RWPE1 (cell line): ENCODE measurements at regions not wholly inside any gene's neighbourhood (a gene's known extent, or its start where the extent isn't known, plus 50 kb on each side); places are given as distances from the start of the nearest gene placed in this dataset.

Source experiments
- CTCF ChIA-PET: fragments of 350-600 bp; sonication (Branson Sonifier 250); formaldehyde crosslinking; extraction: SDS; loops from one replicate; lab custom pipeline; 2021; lab: Yijun Ruan, JAX
- POLR2A ChIA-PET: fragments of 400-600 bp; formaldehyde crosslinking; extraction: SDS; loops from one replicate; lab custom pipeline; 2020; ENCODE audit warnings: antibody characterized with exemption; ENCODE audit not compliant: low non-redundant PET; lab: Yijun Ruan, JAX
- DNase-seq: peaks from one replicate; pipeline ENCODE4 v3.0.0; 2012; ENCODE audit warnings: low spot score
- H3K27ac ChIP-seq: fragments of 450-650 bp; 2 replicates; pipeline ENCODE4 v1.5.1; 2017
- TF ChIP-seq, protein P1 (sequence below): fragments of 450-650 bp; conservative IDR thresholded peaks from 2 replicates; pipeline ENCODE4 v1.5.1; 2017; ENCODE audit warnings: low read depth, mild to moderate bottlenecking

DNA sequence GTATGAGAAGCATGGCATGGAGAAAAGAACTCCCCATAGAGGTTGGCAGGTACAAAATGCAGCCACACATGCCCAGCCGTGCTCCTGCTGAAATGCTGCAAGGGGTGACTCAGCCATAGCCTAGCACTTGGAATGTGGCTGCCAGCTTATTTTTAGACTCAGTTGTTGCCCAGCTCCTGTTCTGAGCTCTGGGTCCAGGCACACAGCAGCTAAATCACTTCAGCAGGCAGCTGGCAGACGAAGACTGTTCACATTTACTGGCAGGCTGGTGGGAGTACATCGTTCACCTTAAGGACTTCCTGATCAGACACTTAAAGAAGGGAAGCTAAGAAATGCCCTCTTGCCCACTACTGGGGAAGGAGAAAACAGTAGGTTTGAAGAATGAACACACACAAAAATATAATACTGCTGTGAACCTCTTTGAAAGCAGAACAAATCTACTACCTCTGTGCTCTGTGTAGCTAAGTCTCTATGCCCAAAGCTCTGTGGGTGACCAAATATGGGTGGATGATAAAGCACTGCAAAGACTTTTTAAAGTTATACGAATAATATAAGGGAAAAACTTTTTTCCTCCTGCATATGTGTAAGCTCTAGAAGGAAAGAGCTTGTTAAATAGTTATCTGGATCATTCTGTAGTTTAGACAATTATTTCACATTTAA is 146.1 kb downstream of the LNPK start:
- TF ChIP-seq, protein P1, sequence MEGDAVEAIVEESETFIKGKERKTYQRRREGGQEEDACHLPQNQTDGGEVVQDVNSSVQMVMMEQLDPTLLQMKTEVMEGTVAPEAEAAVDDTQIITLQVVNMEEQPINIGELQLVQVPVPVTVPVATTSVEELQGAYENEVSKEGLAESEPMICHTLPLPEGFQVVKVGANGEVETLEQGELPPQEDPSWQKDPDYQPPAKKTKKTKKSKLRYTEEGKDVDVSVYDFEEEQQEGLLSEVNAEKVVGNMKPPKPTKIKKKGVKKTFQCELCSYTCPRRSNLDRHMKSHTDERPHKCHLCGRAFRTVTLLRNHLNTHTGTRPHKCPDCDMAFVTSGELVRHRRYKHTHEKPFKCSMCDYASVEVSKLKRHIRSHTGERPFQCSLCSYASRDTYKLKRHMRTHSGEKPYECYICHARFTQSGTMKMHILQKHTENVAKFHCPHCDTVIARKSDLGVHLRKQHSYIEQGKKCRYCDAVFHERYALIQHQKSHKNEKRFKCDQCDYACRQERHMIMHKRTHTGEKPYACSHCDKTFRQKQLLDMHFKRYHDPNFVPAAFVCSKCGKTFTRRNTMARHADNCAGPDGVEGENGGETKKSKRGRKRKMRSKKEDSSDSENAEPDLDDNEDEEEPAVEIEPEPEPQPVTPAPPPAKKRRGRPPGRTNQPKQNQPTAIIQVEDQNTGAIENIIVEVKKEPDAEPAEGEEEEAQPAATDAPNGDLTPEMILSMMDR, result no peak
- H3K27ac ChIP-seq, result no peak overlapping the region
- DNase-seq, result peak; percentile 62
- ChIA-PET POLR2A (no interaction called here), CTCF (interaction anchor here (0.6 to 0.7 kb wide), 2 partner anchors 242 to 844 kb away, joined by 3 read pairs; no protein-coding TSS in a partner anchor)

DNA sequence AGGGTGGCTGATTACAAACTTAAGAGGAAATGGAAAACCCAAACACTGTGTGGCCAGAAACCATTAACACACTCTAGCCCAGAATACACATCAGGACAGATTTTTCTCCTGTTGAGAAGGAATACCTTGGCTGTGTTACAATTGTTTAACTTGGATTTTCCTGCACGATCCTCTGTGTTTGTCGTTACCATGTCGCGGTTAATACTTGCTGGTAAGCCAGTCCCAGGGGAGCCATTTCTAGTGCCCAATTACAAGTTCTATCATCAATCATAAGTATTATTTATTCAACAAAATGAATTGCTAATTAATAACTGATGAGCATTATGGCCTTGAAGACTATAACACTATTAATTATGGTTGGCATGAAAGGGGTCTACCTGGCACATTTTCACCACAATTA is 146.8 kb downstream of the LNPK start:
- CTCF ChIA-PET, result no interaction called here
- POLR2A ChIA-PET, result no interaction called here
- TF ChIP-seq, protein P1, result no peak

GRCh38 chr2:175854665-175855064 is 147.4 kb downstream of the LNPK start:
- TF ChIP-seq, protein P1, result no peak
- ChIA-PET CTCF (no interaction called here), POLR2A (no interaction called here)
- no peak for DNase-seq
- no peak overlapping the region for H3K27ac ChIP-seq

More for the DNA sequence above, 146.8 kb downstream of the LNPK start:
- DNase-seq, result no peak
- no peak overlapping the region for H3K27ac ChIP-seq

DNA sequence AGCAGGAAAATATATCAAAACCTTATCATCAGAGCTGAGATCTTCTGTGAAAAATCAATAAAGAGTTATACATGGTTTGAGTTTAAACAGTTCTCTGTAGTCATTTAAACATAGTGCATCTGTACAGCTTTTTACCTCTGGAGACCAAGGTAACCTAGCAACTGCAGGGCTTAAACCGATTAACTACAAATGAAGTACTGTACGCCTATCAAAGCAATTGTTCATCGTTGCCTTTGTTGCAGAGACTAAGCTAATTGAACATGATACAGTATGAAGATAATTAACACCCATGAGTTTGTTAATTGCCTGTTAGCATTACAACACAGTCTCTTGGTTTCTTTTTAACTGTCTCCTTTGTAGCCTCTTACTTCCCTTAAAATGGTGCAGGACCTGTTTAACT is 147.9 kb downstream of the LNPK start:
- no peak for DNase-seq
- ChIA-PET CTCF (interaction anchor here (0.6 kb wide), 1 partner anchor 257 kb away, joined by 3 read pairs; no protein-coding TSS in a partner anchor), POLR2A (no interaction called here)
- TF ChIP-seq, protein P1, result no peak
- no peak overlapping the region for H3K27ac ChIP-seq

- no peak for DNase-seq
- POLR2A ChIA-PET, result no interaction called here
- CTCF ChIA-PET, result interaction anchor here (0.6 kb wide), 1 partner anchor 258 kb away, joined by 3 read pairs; no protein-coding TSS in a partner anchor
- no peak overlapping the region for H3K27ac ChIP-seq
- TF ChIP-seq, protein P1, result no peak
Measured at GRCh38 chr2:175853616-175853890, 148.5 kb downstream of the LNPK start.

GRCh38 chr2:175852879-175853615 is 149.0 kb downstream of the LNPK start:
- ChIA-PET POLR2A (no interaction called here), CTCF (no interaction called here)
- no peak overlapping the region for H3K27ac ChIP-seq
- DNase-seq, result no peak
- TF ChIP-seq, protein P1, result no peak
